Brain microvascular endothelial cell (primary cell): ENCODE measurements at regions not wholly inside any gene's neighbourhood (a gene's known extent, or its start where the extent isn't known, plus 50 kb on each side); places are given as distances from the start of the nearest gene placed in this dataset.

Source experiments
- DNase-seq: peaks from one replicate; pipeline ENCODE4 v3.0.0-alpha.2; 2020
- H3K27ac ChIP-seq: fragments of 250-450 bp; sonication (Bioruptor Pico); 2 replicates; pipeline ENCODE4 v1.5.1; 2020; ENCODE audit warnings: mild to moderate bottlenecking, moderate library complexity
- H3K27me3 ChIP-seq: fragments of 250-450 bp; sonication (Bioruptor Pico); replicated peaks from 2 replicates; pipeline ENCODE4 v1.5.1; 2020; ENCODE audit warnings: mild to moderate bottlenecking
- H3K36me3 ChIP-seq: fragments of 250-450 bp; sonication (Bioruptor Pico); replicated peaks from 2 replicates; pipeline ENCODE4 v1.5.1; 2020; ENCODE audit warnings: mild to moderate bottlenecking
- H3K4me3 ChIP-seq: 2 replicates; pipeline ENCODE4 v1.5.1; 2011; ENCODE audit warnings: low read depth, mild to moderate bottlenecking, control low read depth, low read length, moderate library complexity
- CTCF ChIP-seq: IDR thresholded peaks from 2 replicates; pipeline ENCODE4 v1.5.1; 2011; ENCODE audit warnings: low read depth, mild to moderate bottlenecking, moderate library complexity, low read length, control low read depth, inconsistent platforms; ENCODE audit errors: missing control alignments
- in situ Hi-C: cut with HindIII; loops from 2 replicates; pipeline ENCODE4 v1.10.0; 2017; ENCODE audit warnings: low sequenced_read_pairs, low pct_ligation_motif_present

GRCh38 chr16:86343027-86343795 lies 167.1 kb upstream of the FOXF1 start:
- H3K27me3 ChIP-seq, result no peaks in the 10 kb centered on the region
- TF ChIP-seq CTCF, result no peak
- H3K27ac ChIP-seq, result no peak overlapping the region
- H3K36me3 ChIP-seq, result no peaks in the 10 kb centered on the region
- DNase-seq, result peak; percentile 29
- H3K4me3 ChIP-seq, result no peak overlapping the region
- in situ Hi-C loops, result loop anchor here (25.0 kb wide), 1 partner anchor 169 kb away; the partner anchor contains the start of gene FOXF1

GRCh38 chr16:86343796-86344585 lies 166.3 kb upstream of the FOXF1 start:
- no peaks in the 10 kb centered on the region for H3K36me3 ChIP-seq
- in situ Hi-C loops, result loop anchor here (25.0 kb wide), 1 partner anchor 168 kb away; the partner anchor contains the start of gene FOXF1
- H3K27me3 ChIP-seq, result no peaks in the 10 kb centered on the region
- TF ChIP-seq CTCF, result no peak
- no peak overlapping the region for H3K27ac ChIP-seq
- DNase-seq, result no peak
- no peak overlapping the region for H3K4me3 ChIP-seq

GRCh38 chr16:86344586-86344871 lies 165.8 kb upstream of the FOXF1 start:
- Histone ChIP-seq H3K4me3 (no peak overlapping the region), H3K36me3 (no peaks in the 10 kb centered on the region), H3K27ac (no peak overlapping the region), H3K27me3 (no peaks in the 10 kb centered on the region)
- no peak for TF ChIP-seq CTCF
- in situ Hi-C loops, result loop anchor here (25.0 kb wide), 1 partner anchor 168 kb away; the partner anchor contains the start of gene FOXF1
- no peak for DNase-seq

- in situ Hi-C loops, result loop anchor here (25.0 kb wide), 1 partner anchor 167 kb away; the partner anchor contains the start of gene FOXF1
- no peaks in the 10 kb centered on the region for H3K27me3 ChIP-seq
- DNase-seq, result no peak
- TF ChIP-seq CTCF, result no peak
- no peak overlapping the region for H3K27ac ChIP-seq
- H3K36me3 ChIP-seq, result no peaks in the 10 kb centered on the region
- H3K4me3 ChIP-seq, result no peak overlapping the region
These were observed 165.4 kb upstream of the FOXF1 start for GRCh38 chr16:86344881-86345280.

GRCh38 chr16:86345516-86345915 lies 164.8 kb upstream of the FOXF1 start:
- no peak for DNase-seq
- TF ChIP-seq CTCF, result no peak
- Histone ChIP-seq H3K27me3 (no peaks in the 10 kb centered on the region), H3K27ac (no peak overlapping the region), H3K36me3 (no peaks in the 10 kb centered on the region), H3K4me3 (no peak overlapping the region)
- in situ Hi-C loops, result loop anchor here (25.0 kb wide), 1 partner anchor 167 kb away; the partner anchor contains the start of gene FOXF1
